HK-2 (cell line): ENCODE measurements at regions not wholly inside any gene's neighbourhood (a gene's known extent, or its start where the extent isn't known, plus 50 kb on each side); places are given as distances from the start of the nearest gene placed in this dataset.
A peak's percentile ranks its signal among the peaks of the same experiment; 100 is the strongest.

Experiments used
- DNase-seq: peaks from one replicate; pipeline ENCODE4 v3.0.0-alpha.2; 2018; ENCODE audit not compliant: unreplicated experiment

GRCh38 chr11:105553025-105553424, 56.8 kb upstream of the GRIA4 start:
- peak; percentile 2 for DNase-seq

- no peak for DNase-seq
Measured at GRCh38 chr11:105548359-105548758, 61.5 kb upstream of the GRIA4 start.

- no peak for DNase-seq
Measured at GRCh38 chr11:105538588-105538987, 71.3 kb upstream of the GRIA4 start.

GRCh38 chr11:105537531-105537930, 72.3 kb upstream of the GRIA4 start:
- no peak for DNase-seq

GRCh38 chr11:105524286-105524685, 85.6 kb upstream of the GRIA4 start:
- DNase-seq, result no peak

GRCh38 chr11:105520706-105521345, 89.0 kb upstream of the GRIA4 start:
- DNase-seq, result no peak

- DNase-seq, result no peak
Measured at GRCh38 chr11:105507496-105508254, 102.2 kb upstream of the GRIA4 start.

GRCh38 chr11:105492010-105492409, 117.9 kb upstream of the GRIA4 start:
- DNase-seq, result no peak

GRCh38 chr11:105491394-105491793, 118.5 kb upstream of the GRIA4 start:
- DNase-seq, result no peak

- no peak for DNase-seq
Measured at GRCh38 chr11:105490333-105490732, 119.5 kb upstream of the GRIA4 start.

GRCh38 chr11:105489446-105489845, 120.4 kb upstream of the GRIA4 start:
- DNase-seq, result no peak

GRCh38 chr11:105486929-105487328, 122.9 kb upstream of the GRIA4 start:
- no peak for DNase-seq

- no peak for DNase-seq
Measured at GRCh38 chr11:105469931-105470330, 139.9 kb upstream of the GRIA4 start.

GRCh38 chr11:105468154-105468553, 141.7 kb upstream of the GRIA4 start:
- DNase-seq, result no peak

- no peak for DNase-seq
Measured at GRCh38 chr11:105466582-105467228, 143.2 kb upstream of the GRIA4 start.

- no peak for DNase-seq
Measured at GRCh38 chr11:105458071-105458470, 151.8 kb upstream of the GRIA4 start.

GRCh38 chr11:105456950-105457349, 152.9 kb upstream of the GRIA4 start:
- no peak for DNase-seq

- no peak for DNase-seq
Measured at GRCh38 chr11:105449100-105449734, 160.7 kb upstream of the GRIA4 start.

- DNase-seq, result no peak
Measured at GRCh38 chr11:105448703-105449079, 161.2 kb upstream of the GRIA4 start.

- no peak for DNase-seq
Measured at GRCh38 chr11:105447936-105448702, 161.8 kb upstream of the GRIA4 start.

- no peak for DNase-seq
Measured at GRCh38 chr11:105443623-105444022, 166.2 kb upstream of the GRIA4 start.
